ENCODE measurements at regions not wholly inside any gene's neighbourhood (a gene's known extent, or its start where the extent isn't known, plus 50 kb on each side); places are given as distances from the start of the nearest gene placed in this dataset.
"Not testable (repeated sequence)": the region's sequence is repeated elsewhere in the genome, so short reads cannot be mapped to it uniquely, and the experiment has no call there.

DNA sequence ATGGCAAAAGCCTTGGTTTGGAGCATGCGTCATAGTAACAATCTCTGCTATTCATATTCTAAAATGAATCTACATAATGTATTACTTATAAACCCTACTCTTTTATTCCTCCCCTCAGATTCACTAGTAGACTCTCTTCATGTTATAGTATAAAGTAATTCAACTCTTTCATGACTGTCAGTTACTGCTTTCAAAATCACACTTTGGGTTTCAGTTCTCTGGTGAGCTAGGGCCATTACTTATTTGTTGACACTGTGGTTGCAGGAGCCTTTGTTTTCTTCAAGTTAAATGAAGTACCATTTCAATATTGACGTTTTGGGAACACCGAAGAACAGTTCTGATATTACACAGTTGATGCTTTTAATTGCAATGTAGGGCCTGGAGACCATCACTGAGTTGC is 378.4 kb downstream of the DDX10 start:
- no peak for DNase-seq (ENCODE audit: low read depth)

- DNase-seq (ENCODE audit: low read depth): no peak
These were observed 375.6 kb upstream of the C11orf87 start for GRCh38 chr11:109046284-109046992.

DNA sequence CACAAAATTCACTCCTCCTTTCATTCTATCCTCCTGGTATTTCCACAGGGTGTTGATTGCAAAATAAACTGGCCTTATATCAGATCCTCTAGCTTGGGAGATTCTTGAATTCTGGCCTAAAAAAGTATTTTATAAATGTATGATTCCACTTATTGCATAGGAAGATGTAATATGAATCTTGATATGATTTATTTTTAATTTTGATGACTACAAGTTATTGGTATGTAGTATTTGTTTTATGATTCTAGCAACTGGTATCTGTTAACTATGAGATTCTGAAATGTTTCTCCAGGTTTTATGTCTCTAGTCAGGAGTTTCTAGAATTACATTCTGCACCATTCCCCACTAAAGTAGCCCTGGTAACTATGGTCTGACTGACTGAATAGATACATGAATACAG is 373.9 kb upstream of the C11orf87 start:
- DNase-seq (ENCODE audit: low read depth): no peak

- no peak for DNase-seq (ENCODE audit: low read depth)
These were observed 370.8 kb upstream of the C11orf87 start for GRCh38 chr11:109051200-109051599.

- DNase-seq (ENCODE audit: low read depth): no peak
These were observed 362.6 kb upstream of the C11orf87 start for GRCh38 chr11:109059402-109059801.

DNA sequence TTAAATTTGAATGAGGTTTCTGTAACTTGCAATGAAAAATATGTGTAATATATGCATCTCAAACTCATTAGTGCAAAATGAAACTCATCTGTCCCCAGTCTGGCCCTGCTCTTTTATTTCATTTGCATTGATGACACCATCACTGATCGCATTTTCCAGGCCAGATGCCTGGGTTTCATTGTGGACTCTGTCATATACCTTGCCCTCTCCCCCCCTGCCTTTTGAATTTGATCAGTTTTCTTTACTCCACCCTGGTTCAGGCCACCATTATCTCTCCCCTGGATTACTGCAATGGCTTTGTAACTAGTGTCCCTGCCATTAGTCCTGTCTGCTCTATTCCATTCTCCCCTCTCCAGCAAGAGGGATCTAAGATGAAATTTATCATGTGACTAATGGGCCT is 360.6 kb upstream of the C11orf87 start:
- no peak for DNase-seq (ENCODE audit: low read depth)

DNA sequence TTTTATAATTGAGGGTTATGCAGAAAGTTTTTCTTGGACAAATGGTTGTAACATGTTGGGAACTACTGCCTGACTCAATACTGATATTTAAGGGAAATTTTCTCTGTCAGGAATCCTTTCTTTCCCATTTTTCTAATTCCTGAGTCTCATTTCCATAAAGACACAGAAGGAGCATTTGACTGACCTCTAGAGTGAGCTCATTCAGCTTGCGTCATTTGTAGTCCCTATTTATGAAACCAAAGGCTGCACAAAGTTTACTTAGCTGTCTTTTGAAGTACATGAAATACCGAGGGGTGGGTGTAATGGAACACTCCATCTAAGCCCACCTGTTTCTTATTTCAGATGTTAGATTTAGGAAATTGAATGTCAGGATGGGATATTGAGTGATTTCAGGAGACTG is 359.5 kb upstream of the C11orf87 start:
- DNase-seq (ENCODE audit: low read depth): no peak

- DNase-seq (ENCODE audit: low read depth): no peak
These were observed 359.1 kb upstream of the C11orf87 start for GRCh38 chr11:109062871-109063270.

- not testable (repeated sequence) for DNase-seq (ENCODE audit: low read depth)
These were observed 357.2 kb upstream of the C11orf87 start for GRCh38 chr11:109064618-109065311.

GRCh38 chr11:109071262-109071661 is 350.7 kb upstream of the C11orf87 start:
- DNase-seq (ENCODE audit: low read depth): no peak

GRCh38 chr11:109071712-109072524 is 350.1 kb upstream of the C11orf87 start:
- no peak for DNase-seq (ENCODE audit: low read depth)

GRCh38 chr11:109073032-109073822 is 348.8 kb upstream of the C11orf87 start:
- no peak for DNase-seq (ENCODE audit: low read depth)

GRCh38 chr11:109075976-109076375 is 346.0 kb upstream of the C11orf87 start:
- no peak for DNase-seq (ENCODE audit: low read depth)

DNA sequence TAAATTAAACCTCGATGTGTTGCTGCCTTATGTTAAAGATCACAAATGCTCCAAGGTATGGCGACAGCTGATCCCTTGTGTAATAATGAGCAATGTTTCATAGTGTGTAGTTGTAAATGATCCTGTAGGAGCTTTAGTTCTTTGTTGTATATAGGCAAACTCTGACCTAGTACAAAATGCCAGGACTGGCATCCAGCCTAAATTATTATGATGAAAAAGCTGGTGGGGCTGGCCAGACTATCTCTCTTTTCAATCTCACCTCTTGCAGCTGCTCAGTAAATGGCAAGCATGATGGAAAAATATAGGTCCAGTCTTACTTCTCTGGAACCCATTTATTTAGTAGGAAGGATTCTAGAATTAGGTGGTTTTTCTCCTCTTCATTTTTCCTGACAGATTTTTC is 345.1 kb upstream of the C11orf87 start:
- no peak for DNase-seq (ENCODE audit: low read depth)

DNA sequence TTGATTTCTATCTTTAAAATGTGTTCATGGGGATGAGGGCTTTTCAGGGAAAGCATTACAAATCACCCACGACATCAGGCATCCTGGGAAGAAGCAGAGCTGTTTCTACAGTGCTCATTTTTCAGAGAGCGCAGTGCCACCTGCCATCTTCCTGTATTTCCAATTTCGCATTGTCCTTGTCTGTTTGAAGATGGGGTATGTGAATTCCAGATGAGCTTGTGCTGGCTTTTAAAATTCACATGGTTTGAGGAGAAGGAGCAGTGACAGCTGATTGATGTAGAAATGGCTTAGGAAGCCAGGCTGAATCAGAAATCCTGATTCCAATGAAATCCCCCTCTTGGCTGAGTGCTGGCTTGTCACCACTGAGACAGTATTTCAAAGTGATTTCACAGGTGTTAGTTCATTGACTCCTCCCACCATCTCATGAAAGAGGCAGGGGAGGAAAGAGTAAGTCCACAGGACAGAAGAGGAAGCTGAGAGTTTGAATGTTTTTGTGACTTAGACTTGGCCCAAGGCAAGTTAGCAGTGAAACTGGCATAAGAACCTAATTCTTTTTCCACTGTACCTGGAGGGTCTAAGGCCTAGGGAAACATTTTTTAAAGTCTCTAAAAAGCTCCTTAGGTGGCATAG is 344.6 kb upstream of the C11orf87 start:
- no peak for DNase-seq (ENCODE audit: low read depth)

DNA sequence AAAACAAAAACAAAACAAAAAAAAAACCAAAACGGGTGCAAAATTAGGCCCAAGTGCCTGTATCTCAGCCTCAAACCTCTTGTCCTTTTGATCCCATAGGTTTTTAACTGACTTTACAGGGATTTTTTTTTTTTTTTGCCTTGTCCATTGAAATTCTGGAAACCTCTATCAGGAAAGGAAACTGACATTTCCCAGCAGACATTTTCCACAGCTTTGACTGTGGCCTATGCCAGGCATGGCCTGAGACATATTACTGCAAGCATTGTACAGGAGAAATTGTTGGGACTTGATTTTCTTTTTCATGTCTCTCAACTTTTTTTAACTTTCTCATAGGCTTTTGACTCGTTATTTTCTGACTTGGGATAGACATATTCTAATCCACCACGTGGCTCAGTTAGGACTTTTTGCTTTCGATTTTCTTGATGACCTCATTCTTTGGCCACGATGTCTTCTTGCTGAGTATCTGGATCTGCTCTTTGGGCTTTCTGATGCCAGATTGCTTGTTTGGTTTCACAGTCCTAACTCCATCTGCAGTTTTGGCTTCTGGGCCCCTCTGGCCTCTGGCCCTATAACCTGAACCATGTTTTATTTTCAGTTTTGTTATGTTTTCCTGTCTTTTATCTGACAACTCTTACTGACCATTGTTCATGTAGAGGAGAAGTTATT is 336.1 kb upstream of the C11orf87 start:
- no peak for DNase-seq (ENCODE audit: low read depth)

GRCh38 chr11:109086931-109087330 is 335.1 kb upstream of the C11orf87 start:
- no peak for DNase-seq (ENCODE audit: low read depth)

GRCh38 chr11:109088086-109088485 is 333.9 kb upstream of the C11orf87 start:
- DNase-seq (ENCODE audit: low read depth): no peak

GRCh38 chr11:109089144-109089543 is 332.8 kb upstream of the C11orf87 start:
- no peak for DNase-seq (ENCODE audit: low read depth)

DNA sequence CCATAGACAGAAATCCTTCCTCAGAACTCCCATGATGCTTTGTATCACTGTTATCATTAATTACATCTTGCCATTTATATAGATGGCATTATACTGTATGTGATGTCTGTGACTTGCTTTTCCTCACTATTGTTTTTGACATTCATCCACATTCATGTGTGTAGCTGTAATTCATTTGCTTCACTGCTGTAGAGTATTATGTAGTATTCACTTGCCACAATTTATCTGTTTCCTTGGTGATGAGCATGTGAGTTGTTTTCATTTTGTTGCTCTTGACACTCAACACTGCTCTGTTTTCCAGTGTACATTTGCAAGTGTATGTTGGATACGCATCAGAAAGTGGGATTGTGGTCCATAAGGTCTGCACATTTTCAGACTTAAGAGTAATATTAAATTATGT is 328.6 kb upstream of the C11orf87 start:
- DNase-seq (ENCODE audit: low read depth): no peak

- peak; percentile 3 for DNase-seq (ENCODE audit: low read depth)
These were observed 325.7 kb upstream of the C11orf87 start for GRCh38 chr11:109096266-109096665.
